ENCODE measurements at regions not wholly inside any gene's neighbourhood (a gene's known extent, or its start where the extent isn't known, plus 50 kb on each side); places are given as distances from the start of the nearest gene placed in this dataset.

GRCh38 chr7:156004265-156005201 lies 192.3 kb upstream of the SHH start:
- Histone ChIP-seq H3K27ac (ENCODE audit: low read length) (no peak overlapping the region), H3K9me3 (ENCODE audit: control insufficient read depth, insufficient read depth, low read depth, low read length) (peaks cover 5% of the 10 kb centered on the region; the same call in 1 of the 2 replicates), H3K27me3 (ENCODE audit: control insufficient read depth, insufficient read depth, low read length) (no peaks in the 10 kb centered on the region), H3K4me3 (ENCODE audit: low read depth in 2 of 2, low read length in 2 of 2) (no peak overlapping the region), H3K36me3 (ENCODE audit: control insufficient read depth, insufficient read depth, low read length) (no peaks in the 10 kb centered on the region), H3K4me1 (ENCODE audit: control insufficient read depth, insufficient read depth, low read length) (no peaks in the 10 kb centered on the region)
- no TSS peak for BruUV-seq (replicated peaks)
- POLR2A ChIA-PET = no interaction called here
- in situ Hi-C loops (cut with HindIII; ENCODE audit: low pct_unique_long_range_greater_than_20kb, low sequenced_read_pairs) = no loop called here
- CTCF ChIA-PET = no interaction called here
- ATAC-seq (no peak), DNase-seq (ENCODE audit: low read depth, low spot score) (no peak)
- TF ChIP-seq TCF7L2 (IDR thresholded peaks at IDR 0.05; ENCODE audit: low read depth, low read length) = no peak
- TF ChIP-seq REST (IDR thresholded peaks at IDR 0.05; ENCODE audit: insufficient read depth in 1 of 2, low read depth in 2 of 2, low read length in 1 of 2) = no peak
- TF ChIP-seq CTCF (IDR thresholded peaks at IDR 0.05) = no peak
- TF ChIP-seq POLR2AphosphoS5 (IDR thresholded peaks at IDR 0.05; ENCODE audit: low read depth, low read length) = no peak
- no peak for TF ChIP-seq SIN3A (IDR thresholded peaks at IDR 0.05; ENCODE audit: borderline replicate concordance, insufficient read depth, low read depth, low read length)
- intact Hi-C loops (cut with micrococcal nuclease; ENCODE audit: unreplicated experiment) = no loop called here

GRCh38 chr7:156003220-156004162 lies 191.2 kb upstream of the SHH start:
- Histone ChIP-seq H3K4me1 (ENCODE audit: control insufficient read depth, insufficient read depth, low read length) (no peaks in the 10 kb centered on the region), H3K27me3 (ENCODE audit: control insufficient read depth, insufficient read depth, low read length) (no peaks in the 10 kb centered on the region), H3K27ac (ENCODE audit: low read length) (no peak overlapping the region), H3K4me3 (ENCODE audit: low read depth in 2 of 2, low read length in 2 of 2) (no peak overlapping the region), H3K9me3 (ENCODE audit: control insufficient read depth, insufficient read depth, low read depth, low read length) (no peaks in the 10 kb centered on the region), H3K36me3 (ENCODE audit: control insufficient read depth, insufficient read depth, low read length) (no peaks in the 10 kb centered on the region)
- CTCF ChIA-PET = no interaction called here
- no peak for ATAC-seq
- in situ Hi-C loops (cut with HindIII; ENCODE audit: low pct_unique_long_range_greater_than_20kb, low sequenced_read_pairs) (no loop called here), intact Hi-C loops (cut with micrococcal nuclease; ENCODE audit: unreplicated experiment) (no loop called here)
- POLR2A ChIA-PET = no interaction called here
- DNase-seq (ENCODE audit: low read depth, low spot score) = no peak
- no peak for TF ChIP-seq TCF7L2 (IDR thresholded peaks at IDR 0.05; ENCODE audit: low read depth, low read length)
- no peak for TF ChIP-seq REST (IDR thresholded peaks at IDR 0.05; ENCODE audit: insufficient read depth in 1 of 2, low read depth in 2 of 2, low read length in 1 of 2)
- TF ChIP-seq CTCF (IDR thresholded peaks at IDR 0.05) = no peak
- no peak for TF ChIP-seq SIN3A (IDR thresholded peaks at IDR 0.05; ENCODE audit: borderline replicate concordance, insufficient read depth, low read depth, low read length)
- TF ChIP-seq POLR2AphosphoS5 (IDR thresholded peaks at IDR 0.05; ENCODE audit: low read depth, low read length) = no peak
- no TSS peak for BruUV-seq (replicated peaks)

Measured in Panc1 (cell line).